ENCODE measurements at regions not wholly inside any gene's neighbourhood (a gene's known extent, or its start where the extent isn't known, plus 50 kb on each side); places are given as distances from the start of the nearest gene placed in this dataset.
A peak's percentile ranks its signal among the peaks of the same experiment; 100 is the strongest.

- no peak for DNase-seq
Observed at GRCh38 chr10:123581656-123582055, 84.5 kb upstream of the GPR26 start.

DNA sequence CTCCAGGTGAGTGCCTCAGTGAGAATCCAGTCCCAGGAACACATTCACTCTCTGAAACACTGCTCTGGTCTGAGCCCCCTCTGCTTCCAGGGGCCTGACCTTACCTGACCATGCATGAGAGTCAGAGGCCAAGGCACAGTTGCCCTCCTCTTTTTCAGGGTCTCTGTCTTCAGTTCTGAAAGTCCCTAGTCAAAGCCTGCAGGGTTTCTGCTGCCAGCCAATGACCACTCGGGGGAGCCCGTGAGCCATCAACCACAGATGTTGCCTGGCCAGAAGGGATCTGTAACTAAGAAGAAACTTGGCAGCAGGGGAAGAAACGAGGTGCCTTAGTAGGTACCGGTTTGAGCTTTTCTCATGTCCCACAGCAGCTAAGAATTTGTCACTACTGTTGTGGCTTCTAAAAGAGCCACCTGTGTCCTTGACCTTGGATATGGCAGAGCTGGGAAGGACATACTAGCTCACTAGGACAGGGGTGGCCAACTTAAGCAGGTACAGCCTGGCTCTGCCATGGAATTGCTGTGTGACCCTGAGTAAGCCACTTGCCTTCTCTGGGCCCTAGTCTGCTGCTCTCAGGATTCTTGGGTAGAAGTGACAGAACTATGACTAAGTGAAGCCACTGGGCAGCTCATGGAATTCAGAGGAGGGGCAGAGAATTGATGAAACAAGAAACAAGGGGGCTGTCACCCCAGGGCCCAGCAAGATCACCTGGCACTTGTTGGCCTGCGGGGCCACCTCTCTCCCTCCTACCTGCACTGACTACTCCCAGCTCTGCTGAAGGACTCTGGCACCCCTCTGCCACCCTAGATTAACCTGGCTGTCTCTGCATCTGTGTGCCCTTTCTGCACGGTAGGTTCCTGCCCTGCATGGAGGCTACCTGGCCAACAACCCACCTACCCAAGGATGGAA is 83.8 kb upstream of the GPR26 start:
- peak; percentile 85 for DNase-seq

GRCh38 chr10:123583639-123584418 is 82.3 kb upstream of the GPR26 start:
- DNase-seq: peak; percentile 61

- peak; percentile 38 for DNase-seq
Observed at GRCh38 chr10:123584419-123584775, 81.8 kb upstream of the GPR26 start.

- DNase-seq: peak; percentile 32
Observed at GRCh38 chr10:123585477-123586445, 80.4 kb upstream of the GPR26 start.

DNA sequence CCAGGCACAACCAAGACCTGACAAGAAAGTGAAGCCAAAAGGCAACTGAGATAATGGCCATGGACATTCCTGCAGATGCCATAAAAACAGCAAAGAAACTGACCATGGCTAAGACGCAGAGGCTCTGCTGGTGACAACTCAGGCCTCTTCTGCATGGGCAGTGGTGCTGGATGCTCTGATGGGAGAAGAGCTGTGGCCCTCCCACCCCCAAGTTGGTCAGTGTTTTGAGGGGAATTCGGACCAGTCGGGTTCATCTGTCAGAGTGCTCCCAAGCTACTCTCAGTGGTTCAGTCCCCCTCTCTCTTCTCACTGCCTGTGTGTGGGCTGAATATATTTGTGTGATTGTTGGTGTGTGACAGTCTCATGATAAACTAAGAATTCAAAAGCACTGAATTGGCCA is 79.0 kb upstream of the GPR26 start:
- peak; percentile 11 for DNase-seq

DNA sequence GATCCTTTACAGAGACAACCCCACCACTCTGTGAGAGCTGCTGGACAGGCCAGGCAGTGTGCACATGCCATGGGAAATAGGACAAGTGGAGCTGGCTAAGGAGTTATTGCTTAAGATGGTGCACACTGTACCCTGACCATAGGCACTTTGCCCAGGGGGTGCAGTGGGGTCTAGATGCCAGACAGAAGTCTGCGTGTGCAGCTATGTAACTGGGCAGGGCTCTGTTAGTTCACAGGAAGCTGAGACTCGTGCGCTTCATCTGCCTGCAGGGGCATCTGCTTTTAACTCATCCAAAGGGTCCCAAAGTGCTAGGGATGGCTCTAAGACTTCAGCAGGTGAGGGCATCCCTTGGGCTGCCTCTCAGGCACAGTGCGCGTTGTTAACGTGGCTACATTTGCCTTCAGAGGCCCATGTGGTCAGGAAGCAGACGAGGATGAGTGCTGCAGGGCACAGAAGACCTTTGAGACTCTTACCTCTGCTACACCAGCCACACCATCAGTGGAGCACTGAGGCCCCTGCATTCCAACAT is 77.7 kb upstream of the GPR26 start:
- peak; percentile 45 for DNase-seq

GRCh38 chr10:123595661-123596060 is 70.5 kb upstream of the GPR26 start:
- no peak for DNase-seq

DNA sequence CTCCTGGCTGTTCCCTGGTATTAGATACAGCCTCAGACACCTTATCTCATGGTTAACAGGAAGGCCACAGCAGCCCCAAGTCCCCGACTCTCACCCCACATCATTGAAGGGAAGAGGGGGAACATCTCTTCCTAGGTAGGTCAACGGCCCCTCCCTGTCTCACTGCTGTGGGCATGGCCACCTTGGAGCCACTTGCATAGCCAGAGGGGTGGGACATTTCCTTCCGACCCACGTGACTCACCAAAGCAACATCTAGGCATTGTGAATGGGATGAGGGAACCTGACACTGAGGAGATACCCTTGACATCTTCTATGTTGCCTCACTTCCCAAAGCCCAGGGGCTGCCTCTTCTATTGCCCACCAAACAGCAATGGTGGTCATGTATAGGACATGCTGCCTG is 68.5 kb upstream of the GPR26 start:
- no peak for DNase-seq

DNA sequence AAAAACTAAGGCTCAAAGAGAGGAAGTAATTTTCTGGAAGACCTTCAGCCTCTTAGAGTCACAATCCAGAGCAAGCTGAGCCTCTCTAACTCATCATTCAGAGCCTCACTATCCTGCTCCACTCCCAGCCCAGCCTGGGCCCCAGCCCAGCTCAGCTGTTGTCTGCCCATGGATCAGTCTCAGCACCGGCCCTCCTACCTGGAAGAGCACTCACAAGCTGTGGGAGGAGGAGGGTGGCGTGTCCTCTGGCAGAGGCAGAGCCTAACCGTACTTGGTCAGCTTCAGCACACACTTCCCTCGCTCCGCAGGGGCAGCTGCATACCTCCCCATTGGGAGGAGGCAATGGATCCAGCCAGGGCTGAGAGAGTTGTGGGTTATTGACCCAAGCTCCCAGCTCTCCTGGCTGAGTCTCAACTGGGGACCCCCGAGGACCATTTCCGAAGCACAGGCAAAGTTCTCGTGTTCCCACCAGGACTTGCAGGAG is 66.7 kb upstream of the GPR26 start:
- no peak for DNase-seq

- no peak for DNase-seq
Observed at GRCh38 chr10:123600177-123600576, 66.0 kb upstream of the GPR26 start.

DNA sequence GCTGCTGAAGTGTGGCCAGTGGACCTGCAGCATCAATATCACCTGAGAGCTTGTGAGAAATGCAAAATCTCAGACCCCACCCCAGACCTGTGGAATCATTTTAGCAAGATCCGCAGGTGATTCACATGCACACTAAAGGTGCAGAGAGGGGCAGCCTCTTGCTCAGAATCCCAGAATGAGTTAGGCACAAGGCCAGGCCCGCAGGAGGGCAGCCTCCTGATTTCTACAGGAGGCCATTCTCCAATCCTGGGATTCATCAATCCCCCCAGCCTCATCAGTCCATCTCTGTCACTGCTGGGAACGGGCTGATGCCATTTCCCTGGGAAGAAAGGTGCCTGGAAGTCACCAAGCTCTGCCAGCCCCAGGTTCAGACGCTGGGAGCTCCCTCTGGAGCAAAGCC is 63.0 kb upstream of the GPR26 start:
- DNase-seq: no peak

DNA sequence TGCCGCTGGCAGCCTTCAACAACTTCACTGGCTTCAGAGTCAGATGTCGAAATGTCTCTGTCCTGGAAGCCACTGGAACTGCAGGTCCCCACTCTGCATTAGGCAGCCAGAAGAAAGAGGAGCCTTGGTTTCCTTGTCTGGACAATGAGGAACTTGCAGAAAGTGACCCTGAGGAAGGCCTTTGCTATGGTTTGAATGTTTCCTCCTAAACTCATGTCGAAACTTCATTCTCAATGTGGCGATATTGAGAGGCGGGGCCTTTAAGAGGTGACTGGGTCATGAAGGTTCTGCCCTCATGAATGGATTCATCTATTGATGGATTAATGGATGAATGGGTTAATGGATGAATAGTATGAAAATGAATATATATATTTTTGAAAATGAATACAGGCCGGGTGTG is 61.6 kb upstream of the GPR26 start:
- DNase-seq: no peak

DNA sequence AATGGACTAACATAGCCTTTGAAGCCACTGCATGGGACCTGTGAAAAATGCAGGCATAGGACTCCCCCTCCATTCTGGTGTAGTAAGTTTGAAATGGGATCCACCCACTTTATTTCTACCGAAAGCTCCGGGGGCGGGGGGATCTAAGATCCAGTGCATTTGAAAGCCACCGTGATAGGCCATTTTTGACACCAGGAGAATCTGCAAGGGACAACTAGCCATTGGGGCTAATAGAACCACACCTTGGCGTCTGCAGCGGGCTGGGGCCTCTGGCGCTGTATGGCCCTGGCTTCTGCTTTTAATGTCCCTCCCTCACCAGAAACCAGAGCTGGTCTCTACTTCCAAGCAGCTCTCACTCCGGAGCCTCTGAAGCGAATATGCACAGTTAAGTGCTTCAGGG is 60.1 kb upstream of the GPR26 start:
- DNase-seq: no peak

GRCh38 chr10:123606955-123607354 is 59.2 kb upstream of the GPR26 start:
- no peak for DNase-seq

- DNase-seq: no peak
Observed at GRCh38 chr10:123607386-123607785, 58.8 kb upstream of the GPR26 start.

DNA sequence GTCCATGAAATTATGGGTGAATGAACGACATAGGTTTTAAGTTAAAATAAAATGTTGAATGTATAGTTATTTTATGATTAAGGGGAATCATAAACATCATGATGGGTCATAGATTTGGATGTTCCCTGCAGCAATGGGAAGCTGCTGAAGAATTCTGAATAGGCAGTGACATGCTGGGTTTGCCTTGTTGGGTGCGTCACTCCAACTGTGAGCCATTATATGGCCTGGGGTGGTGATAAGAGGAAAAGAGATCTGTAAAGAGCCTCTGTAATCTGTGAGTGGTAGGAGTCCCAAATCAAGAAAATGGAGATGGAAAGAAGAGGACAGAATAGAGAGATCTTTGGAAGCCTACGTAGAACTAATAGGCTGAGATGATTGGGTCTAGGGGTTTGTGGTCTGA is 58.1 kb upstream of the GPR26 start:
- no peak for DNase-seq

GRCh38 chr10:123611243-123611642 is 54.9 kb upstream of the GPR26 start:
- DNase-seq: no peak

GRCh38 chr10:123611876-123612275 is 54.3 kb upstream of the GPR26 start:
- DNase-seq: no peak

GRCh38 chr10:123613346-123613850 is 52.8 kb upstream of the GPR26 start:
- DNase-seq: no peak

DNA sequence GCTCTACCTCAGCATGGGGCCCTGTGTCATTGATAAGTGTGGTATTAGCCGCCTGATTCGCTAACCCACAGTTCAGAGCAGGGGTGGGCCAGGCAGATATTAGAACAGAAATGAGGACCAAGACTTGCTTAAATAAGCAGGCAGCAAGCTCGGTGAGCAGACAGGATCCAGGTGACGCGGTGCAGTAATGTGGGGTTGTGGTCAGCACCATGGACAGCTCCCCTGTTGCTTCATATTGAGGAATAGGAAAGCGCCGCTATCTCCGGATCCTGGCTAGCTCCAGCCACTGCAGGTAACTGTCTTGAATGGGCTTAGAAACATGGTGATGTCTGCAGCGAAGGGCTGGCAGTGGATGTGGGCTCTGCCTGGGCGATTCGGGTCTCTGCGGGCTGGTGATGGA is 51.3 kb upstream of the GPR26 start:
- DNase-seq: peak; percentile 63
